Neural cell (in vitro differentiated cells): ENCODE measurements at regions not wholly inside any gene's neighbourhood (a gene's known extent, or its start where the extent isn't known, plus 50 kb on each side); places are given as distances from the start of the nearest gene placed in this dataset.

Experiments
- EP300 ChIP-seq: fragments of 450-650 bp; conservative IDR thresholded peaks from 2 replicates; pipeline ENCODE4 v1.6.1; 2014; ENCODE audit warnings: antibody characterized with exemption, mild to moderate bottlenecking, moderate library complexity; ENCODE audit not compliant: poor library complexity, severe bottlenecking
- EZH2 ChIP-seq: fragments of 200-600, 300-800 bp; shearing (Covaris generic), sonication (generic); IDR thresholded peaks from 2 replicates; pipeline ENCODE4 v1.6.1; 2014; ENCODE audit warnings: antibody characterized with exemption, low read length, borderline replicate concordance, mild to moderate bottlenecking; ENCODE audit not compliant: insufficient read depth, poor library complexity, severe bottlenecking
- MXI1 ChIP-seq: fragments of 450-650 bp; conservative IDR thresholded peaks from 2 replicates; pipeline ENCODE4 v1.6.1; 2014; ENCODE audit warnings: antibody characterized with exemption, mild to moderate bottlenecking; ENCODE audit not compliant: poor library complexity, severe bottlenecking
- POLR2AphosphoS5 ChIP-seq: IDR thresholded peaks from 2 replicates; pipeline ENCODE4 v1.6.1; 2012
- RAD21 ChIP-seq: fragments of 450-650 bp; conservative IDR thresholded peaks from 2 replicates; pipeline ENCODE4 v1.6.1; 2014; ENCODE audit warnings: antibody characterized with exemption, mild to moderate bottlenecking, moderate library complexity
- SMC3 ChIP-seq: fragments of 450-650 bp; conservative IDR thresholded peaks from 2 replicates; pipeline ENCODE4 v1.6.1; 2014; ENCODE audit warnings: antibody characterized with exemption, mild to moderate bottlenecking, moderate library complexity; ENCODE audit not compliant: poor library complexity
- TAF1 ChIP-seq: IDR thresholded peaks from 2 replicates; pipeline ENCODE4 v1.6.1; 2012; ENCODE audit warnings: low read depth
- TF ChIP-seq, protein P1 (sequence below): fragments of 450-650 bp; IDR thresholded peaks from 2 replicates; pipeline ENCODE4 v1.5.1; 2014; ENCODE audit warnings: antibody characterized with exemption, mild to moderate bottlenecking, moderate library complexity; ENCODE audit not compliant: poor library complexity, severe bottlenecking
- TF ChIP-seq, protein P2 (sequence below): IDR thresholded peaks from 2 replicates; pipeline ENCODE4 v1.6.1; 2012; ENCODE audit warnings: borderline replicate concordance

GRCh38 chr14:38387821-38388220, 131.9 kb upstream of the CLEC14A start:
- TF ChIP-seq, protein P1, sequence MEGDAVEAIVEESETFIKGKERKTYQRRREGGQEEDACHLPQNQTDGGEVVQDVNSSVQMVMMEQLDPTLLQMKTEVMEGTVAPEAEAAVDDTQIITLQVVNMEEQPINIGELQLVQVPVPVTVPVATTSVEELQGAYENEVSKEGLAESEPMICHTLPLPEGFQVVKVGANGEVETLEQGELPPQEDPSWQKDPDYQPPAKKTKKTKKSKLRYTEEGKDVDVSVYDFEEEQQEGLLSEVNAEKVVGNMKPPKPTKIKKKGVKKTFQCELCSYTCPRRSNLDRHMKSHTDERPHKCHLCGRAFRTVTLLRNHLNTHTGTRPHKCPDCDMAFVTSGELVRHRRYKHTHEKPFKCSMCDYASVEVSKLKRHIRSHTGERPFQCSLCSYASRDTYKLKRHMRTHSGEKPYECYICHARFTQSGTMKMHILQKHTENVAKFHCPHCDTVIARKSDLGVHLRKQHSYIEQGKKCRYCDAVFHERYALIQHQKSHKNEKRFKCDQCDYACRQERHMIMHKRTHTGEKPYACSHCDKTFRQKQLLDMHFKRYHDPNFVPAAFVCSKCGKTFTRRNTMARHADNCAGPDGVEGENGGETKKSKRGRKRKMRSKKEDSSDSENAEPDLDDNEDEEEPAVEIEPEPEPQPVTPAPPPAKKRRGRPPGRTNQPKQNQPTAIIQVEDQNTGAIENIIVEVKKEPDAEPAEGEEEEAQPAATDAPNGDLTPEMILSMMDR: no peak
- no peak for TF ChIP-seq EZH2
- TF ChIP-seq POLR2AphosphoS5: no peak
- no peak for TF ChIP-seq TAF1
- TF ChIP-seq SMC3: no peak
- no peak for TF ChIP-seq EP300
- TF ChIP-seq, protein P2, sequence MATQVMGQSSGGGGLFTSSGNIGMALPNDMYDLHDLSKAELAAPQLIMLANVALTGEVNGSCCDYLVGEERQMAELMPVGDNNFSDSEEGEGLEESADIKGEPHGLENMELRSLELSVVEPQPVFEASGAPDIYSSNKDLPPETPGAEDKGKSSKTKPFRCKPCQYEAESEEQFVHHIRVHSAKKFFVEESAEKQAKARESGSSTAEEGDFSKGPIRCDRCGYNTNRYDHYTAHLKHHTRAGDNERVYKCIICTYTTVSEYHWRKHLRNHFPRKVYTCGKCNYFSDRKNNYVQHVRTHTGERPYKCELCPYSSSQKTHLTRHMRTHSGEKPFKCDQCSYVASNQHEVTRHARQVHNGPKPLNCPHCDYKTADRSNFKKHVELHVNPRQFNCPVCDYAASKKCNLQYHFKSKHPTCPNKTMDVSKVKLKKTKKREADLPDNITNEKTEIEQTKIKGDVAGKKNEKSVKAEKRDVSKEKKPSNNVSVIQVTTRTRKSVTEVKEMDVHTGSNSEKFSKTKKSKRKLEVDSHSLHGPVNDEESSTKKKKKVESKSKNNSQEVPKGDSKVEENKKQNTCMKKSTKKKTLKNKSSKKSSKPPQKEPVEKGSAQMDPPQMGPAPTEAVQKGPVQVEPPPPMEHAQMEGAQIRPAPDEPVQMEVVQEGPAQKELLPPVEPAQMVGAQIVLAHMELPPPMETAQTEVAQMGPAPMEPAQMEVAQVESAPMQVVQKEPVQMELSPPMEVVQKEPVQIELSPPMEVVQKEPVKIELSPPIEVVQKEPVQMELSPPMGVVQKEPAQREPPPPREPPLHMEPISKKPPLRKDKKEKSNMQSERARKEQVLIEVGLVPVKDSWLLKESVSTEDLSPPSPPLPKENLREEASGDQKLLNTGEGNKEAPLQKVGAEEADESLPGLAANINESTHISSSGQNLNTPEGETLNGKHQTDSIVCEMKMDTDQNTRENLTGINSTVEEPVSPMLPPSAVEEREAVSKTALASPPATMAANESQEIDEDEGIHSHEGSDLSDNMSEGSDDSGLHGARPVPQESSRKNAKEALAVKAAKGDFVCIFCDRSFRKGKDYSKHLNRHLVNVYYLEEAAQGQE: no peak
- TF ChIP-seq RAD21: no peak
- TF ChIP-seq MXI1: no peak
